ENCODE measurements at regions not wholly inside any gene's neighbourhood (a gene's known extent, or its start where the extent isn't known, plus 50 kb on each side); places are given as distances from the start of the nearest gene placed in this dataset.
A peak's percentile ranks its signal among the peaks of the same experiment; 100 is the strongest.

DNA sequence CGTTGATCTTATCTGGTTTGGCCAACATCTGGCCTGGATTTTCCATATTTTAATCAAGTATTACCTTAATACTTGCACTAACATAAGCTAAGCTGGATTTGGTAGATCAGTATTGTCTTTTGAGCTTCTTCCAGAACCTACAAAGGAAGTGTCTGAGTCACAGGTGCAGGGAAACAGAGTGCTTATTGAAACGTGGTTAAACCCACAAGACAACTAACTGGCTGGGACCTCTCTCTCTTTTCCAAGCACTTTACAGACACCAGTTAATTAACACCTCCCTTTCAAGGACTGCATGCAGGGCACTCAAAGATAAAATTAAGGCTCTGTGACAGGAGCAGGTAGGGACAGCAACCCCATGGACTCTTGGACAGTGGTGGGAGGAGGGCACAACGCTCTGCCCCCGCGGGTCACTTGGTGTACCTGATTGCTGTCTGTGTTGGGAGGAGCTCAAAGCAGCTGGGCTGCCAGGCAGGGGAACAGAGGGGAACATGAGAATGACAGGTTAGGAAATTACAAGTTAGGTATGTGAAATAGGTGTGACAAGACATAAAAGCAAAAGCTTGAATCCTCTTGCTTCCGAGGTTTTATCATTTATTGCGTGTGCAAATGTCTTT is 133.7 kb upstream of the MON1B start:
- TF ChIP-seq GATA2 (IDR thresholded peaks at IDR 0.05; ENCODE audit: low read depth, low read length) (no peak), GATA3 (IDR thresholded peaks at IDR 0.05; ENCODE audit: low read depth, low read length) (no peak)

DNA sequence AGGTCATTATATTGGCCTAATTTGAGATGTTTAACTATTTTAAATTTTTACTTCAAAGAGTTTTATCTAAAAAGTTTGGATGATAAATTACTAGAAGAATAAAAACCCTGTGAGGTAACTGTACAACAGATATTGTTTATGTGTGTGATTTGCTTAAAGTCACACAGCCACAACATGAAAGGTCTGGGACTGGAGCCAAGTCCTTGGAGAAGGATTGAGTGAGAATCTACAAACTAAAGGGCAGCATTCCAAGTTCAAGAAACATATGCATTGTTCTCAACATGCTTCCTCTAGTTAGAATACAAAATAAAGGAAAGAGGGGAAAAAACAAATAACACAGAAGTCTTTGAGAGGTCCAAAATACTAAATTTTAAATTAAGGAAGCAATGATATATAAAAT is 131.5 kb upstream of the MON1B start:
- TF ChIP-seq GATA3 (IDR thresholded peaks at IDR 0.05; ENCODE audit: low read depth, low read length) (no peak), GATA2 (IDR thresholded peaks at IDR 0.05; ENCODE audit: low read depth, low read length) (no peak)

DNA sequence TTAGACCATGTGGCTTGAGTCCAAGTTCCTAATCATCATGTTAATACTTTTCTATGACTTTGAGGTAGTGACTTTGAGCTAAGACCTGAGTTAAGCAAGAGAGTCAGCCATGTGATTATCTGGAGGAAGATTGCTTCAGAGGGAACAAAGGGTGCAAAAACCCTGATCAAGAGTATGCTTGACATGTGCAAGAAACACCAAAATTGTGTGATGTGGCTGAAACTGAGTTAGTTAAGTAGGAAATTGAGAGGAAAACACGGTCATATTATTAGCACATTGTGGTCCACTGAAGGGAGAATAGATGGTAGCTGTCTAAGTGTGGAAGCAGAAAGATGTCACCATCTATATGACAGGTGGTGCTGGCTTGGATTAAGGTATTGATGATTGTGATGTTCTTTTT is 130.4 kb upstream of the MON1B start:
- TF ChIP-seq GATA2 (IDR thresholded peaks at IDR 0.05; ENCODE audit: low read depth, low read length) (no peak), GATA3 (IDR thresholded peaks at IDR 0.05; ENCODE audit: low read depth, low read length) (no peak)

DNA sequence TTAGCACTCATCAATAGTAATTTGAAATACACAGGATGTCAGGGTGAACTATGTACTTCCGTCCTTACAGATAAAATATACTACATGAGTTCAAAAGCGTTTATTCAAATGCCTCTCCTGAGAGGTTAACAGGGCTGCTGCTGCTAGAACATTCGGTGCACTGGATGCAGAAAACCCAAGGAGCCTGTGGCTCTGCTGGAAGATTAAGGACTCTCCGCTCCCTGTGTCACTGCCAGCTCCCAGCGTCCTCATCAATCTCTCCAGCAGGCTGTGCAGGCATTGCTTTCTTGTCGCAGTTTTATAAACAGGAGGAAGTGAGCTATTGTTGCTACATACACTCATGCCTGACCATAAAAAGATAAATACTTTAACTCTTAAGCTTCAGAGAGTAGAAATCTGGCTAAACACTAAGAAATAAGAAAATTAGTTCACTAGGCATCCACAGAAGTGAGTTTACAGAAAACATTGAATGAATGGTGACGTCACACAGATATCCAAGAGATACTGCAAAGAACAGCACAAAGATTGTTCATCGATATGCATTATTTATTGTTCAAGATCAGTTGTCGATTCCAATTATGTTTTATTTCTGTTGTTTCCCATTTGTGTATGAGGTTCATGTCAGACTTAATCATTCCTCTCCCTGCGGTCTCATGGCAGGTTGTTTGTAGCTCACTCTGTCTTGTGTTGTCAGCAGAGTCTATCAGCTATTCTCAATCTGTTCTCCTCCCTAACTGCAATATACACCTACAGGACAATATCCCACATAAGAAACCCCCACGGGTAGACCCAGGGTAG is 127.9 kb upstream of the MON1B start:
- TF ChIP-seq GATA3 (IDR thresholded peaks at IDR 0.05; ENCODE audit: low read depth, low read length) = no peak
- TF ChIP-seq GATA2 (IDR thresholded peaks at IDR 0.05; ENCODE audit: low read depth, low read length) = no peak

DNA sequence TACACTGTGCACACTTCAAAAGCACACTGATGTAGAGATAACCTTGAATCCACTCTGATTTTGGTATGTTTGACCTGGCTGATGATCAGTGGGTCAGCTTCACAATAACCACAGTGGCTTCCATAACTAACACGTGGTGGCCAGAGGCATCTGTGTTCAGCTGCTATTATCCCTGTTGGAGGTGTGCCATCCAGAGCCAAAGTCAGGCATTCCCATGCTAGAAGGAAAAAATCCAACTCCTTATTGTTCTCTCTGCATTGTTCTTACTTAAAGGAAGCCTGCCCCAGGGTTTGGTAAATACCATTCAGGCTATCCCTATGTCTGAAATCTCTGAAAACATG is 127.3 kb upstream of the MON1B start:
- TF ChIP-seq GATA2 (IDR thresholded peaks at IDR 0.05; ENCODE audit: low read depth, low read length) (0 out of 2 replicates have a peak, but pooled peaks have one; percentile 8), GATA3 (IDR thresholded peaks at IDR 0.05; ENCODE audit: low read depth, low read length) (no peak)

DNA sequence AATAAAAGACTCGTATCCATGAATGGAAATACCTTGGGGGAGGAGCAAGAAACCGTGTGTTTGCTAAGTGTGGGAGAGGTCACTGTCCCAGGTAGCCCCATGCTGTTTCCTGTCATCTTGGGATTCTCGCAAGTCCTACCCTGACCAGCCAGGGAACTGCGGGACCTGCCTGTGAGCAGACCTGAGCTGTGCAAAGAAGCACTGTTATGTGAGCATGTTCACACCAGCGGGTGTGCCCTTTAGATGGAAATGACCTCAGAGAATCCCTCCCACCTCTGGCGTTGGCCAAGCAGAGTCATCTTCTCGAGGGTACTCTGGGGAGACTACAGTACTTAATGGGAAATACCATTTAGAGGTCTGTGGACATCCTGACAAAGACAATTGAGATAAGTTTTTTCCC is 127.0 kb upstream of the MON1B start:
- no peak for TF ChIP-seq GATA3 (IDR thresholded peaks at IDR 0.05; ENCODE audit: low read depth, low read length)
- no peak for TF ChIP-seq GATA2 (IDR thresholded peaks at IDR 0.05; ENCODE audit: low read depth, low read length)

DNA sequence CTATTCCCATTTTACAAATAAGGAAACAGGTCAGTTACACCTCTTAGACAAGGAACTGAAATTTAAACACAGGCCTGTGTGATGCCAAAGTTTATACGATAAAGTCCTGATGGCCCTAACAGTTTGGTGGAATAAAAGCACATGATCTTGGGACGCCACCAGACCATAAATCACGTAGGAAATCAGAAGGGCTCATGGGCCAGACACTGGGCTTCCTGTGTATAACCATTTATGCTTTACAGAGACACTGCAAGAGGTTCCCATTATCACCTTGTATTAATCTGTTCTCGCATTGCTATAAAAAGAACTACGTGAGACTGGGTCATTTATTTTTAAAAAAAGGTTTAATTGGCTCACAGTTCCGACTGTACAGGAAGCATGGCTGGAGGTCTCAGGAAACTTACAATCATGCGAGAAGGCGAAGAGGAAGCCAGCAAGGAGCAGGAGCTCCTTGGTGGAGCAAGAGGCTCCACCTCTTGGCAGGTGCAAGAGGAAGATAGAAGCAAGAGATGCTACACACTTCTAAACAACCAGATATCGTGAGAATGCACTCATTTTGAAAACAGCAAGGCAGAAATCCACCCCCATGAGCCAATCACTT is 124.0 kb upstream of the MON1B start:
- TF ChIP-seq GATA3 (IDR thresholded peaks at IDR 0.05; ENCODE audit: low read depth, low read length) = no peak
- no peak for TF ChIP-seq GATA2 (IDR thresholded peaks at IDR 0.05; ENCODE audit: low read depth, low read length)

DNA sequence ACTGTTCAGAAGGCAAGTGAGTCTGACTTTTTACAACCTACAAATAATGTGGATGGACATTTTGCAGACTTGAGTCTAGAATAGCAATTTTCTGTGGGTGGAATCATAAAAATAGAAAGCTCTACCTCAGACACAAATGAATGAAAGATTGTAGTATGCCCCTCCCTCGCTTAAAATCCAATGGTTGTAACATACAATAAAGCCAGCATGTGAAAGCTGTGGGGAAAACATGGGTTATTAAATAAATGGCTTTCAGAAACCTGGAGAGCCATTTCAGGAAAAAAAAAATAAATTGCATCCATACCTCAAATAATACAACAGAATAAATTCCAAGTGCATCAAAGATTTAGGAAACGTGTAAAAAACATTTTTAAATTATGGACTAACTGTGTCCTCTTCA is 123.1 kb upstream of the MON1B start:
- no peak for TF ChIP-seq GATA2 (IDR thresholded peaks at IDR 0.05; ENCODE audit: low read depth, low read length)
- TF ChIP-seq GATA3 (IDR thresholded peaks at IDR 0.05; ENCODE audit: low read depth, low read length) = no peak

DNA sequence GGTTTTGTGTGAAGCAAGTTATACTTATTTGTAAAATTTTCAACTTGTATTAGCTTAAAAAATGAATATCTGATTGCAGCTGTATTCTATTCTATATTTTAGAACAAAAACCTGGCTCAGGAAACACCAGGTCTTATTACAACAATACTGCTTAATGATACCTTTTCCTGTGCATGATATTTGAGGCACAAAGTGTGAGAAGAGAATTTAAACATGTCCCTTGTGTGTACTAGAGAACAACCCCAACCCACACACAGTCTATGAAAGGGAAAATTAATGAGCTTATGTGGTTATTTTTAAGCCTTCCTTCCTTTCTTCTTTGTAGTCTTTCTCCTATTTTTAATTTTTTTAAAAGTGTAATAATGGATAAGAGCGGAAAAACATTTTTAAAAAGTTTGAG is 122.6 kb upstream of the MON1B start:
- TF ChIP-seq GATA2 (IDR thresholded peaks at IDR 0.05; ENCODE audit: low read depth, low read length) (no peak), GATA3 (IDR thresholded peaks at IDR 0.05; ENCODE audit: low read depth, low read length) (no peak)

DNA sequence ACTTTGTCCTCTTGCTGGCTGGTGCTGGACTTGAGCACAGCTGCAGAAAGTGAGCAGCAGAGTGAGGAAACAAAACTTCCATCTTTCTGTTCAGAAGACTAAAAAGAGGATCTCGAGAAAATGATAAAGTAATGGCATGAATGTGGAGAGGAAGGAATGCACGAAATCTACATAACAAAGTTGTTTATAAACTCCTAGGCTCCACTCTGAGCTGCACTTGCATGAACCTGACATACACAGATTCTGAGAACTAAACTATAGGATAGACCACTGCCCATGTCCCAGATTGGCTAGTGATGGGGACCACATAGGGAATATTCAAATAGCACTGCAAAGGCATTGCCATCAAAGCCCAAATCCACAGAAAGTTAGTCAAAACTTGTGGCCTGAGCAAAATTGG is 121.1 kb upstream of the MON1B start:
- TF ChIP-seq GATA3 (IDR thresholded peaks at IDR 0.05; ENCODE audit: low read depth, low read length) = no peak
- TF ChIP-seq GATA2 (IDR thresholded peaks at IDR 0.05; ENCODE audit: low read depth, low read length) = no peak

DNA sequence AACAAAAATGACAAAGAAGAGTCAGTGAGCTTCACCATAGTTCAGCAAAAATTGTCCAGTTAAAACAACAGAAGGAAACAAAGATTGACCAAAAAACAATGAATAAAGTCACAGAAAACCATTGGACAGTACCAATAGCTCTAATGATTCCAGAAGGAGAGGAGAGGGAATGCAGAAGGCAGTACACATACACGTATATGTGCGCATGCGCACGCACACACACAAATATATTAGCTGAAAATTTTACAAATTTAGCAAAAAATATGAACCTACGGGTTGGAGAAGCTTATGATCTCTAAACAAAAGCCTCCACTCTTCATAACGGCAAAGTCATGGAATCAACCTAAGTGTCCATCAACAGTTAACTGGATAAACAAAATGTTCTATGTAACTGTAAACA is 120.3 kb upstream of the MON1B start:
- TF ChIP-seq GATA3 (IDR thresholded peaks at IDR 0.05; ENCODE audit: low read depth, low read length) (no peak), GATA2 (IDR thresholded peaks at IDR 0.05; ENCODE audit: low read depth, low read length) (no peak)

DNA sequence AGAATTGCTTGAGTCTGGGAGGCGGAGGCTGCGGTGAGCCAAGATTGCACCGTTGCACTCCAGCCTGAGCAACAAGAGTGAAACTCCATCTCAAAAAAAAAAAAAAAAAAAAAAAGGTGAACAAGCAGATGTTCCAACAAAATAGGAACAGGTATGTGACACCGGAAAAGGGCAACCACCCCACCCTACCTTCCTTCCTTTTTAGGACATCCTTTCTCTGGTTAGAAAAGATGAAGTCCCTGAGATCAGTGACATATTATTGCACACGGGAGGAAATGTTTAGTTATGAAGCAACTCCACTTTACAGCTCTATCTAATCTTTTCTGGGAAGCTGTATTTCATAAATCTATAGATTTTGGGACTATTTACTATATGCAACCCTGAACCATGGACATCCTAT is 114.2 kb upstream of the MON1B start:
- TF ChIP-seq GATA2 (IDR thresholded peaks at IDR 0.05; ENCODE audit: low read depth, low read length) = no peak
- no peak for TF ChIP-seq GATA3 (IDR thresholded peaks at IDR 0.05; ENCODE audit: low read depth, low read length)

DNA sequence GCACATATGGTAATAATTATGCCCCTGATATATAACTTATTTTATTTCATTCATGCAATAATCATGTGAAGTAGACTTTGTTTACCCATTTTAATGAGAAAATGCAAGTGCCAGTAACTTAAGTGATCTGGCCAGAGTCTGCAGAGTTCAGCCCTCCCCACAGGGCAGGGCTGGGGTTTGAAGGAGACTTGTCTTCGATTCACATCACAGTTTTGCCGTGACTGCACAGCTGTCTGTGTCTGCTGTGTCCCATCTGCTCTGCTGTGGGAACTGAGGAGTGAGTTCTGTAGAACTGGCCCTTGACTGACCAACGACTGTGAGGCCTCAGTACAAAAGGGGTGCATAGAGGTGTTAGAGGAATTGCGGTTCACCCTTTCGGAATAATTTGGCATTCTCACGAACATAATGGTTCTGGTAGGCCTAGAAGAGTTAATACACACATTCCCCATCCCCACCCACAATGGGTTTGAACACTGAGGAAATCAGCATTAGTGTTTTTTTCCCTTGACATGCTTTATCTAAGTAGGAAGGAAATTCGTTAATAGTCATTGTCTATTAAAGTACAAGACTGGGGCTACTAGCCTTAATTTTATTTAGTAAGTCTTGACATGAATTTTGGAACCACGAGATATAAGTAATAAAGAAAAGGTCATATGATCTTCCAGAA is 113.6 kb upstream of the MON1B start:
- no peak for TF ChIP-seq GATA3 (IDR thresholded peaks at IDR 0.05; ENCODE audit: low read depth, low read length)
- no peak for TF ChIP-seq GATA2 (IDR thresholded peaks at IDR 0.05; ENCODE audit: low read depth, low read length)

DNA sequence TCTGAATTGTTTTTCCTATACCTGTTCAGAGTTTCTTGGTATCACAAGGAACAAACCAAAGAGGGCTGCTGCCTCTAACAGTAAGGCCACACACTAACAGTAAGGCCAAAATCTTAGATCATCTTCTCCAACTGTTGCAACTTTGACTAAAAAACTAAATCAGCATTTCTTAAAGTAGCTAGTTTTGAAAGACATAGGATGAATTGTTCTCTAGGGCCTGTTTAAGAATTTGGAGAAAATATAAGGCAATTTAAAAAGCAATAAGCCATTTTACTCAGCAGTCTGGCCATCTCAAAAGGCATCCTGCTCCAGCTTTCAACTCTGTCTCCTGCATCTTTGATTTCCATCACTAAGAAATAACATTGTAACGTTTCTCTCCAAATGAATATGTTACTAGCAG is 105.0 kb upstream of the MON1B start:
- TF ChIP-seq GATA3 (IDR thresholded peaks at IDR 0.05; ENCODE audit: low read depth, low read length) (no peak), GATA2 (IDR thresholded peaks at IDR 0.05; ENCODE audit: low read depth, low read length) (no peak)
